Tibial nerve (tissue), 3 donors: ENCODE measurements at regions not wholly inside any gene's neighbourhood (a gene's known extent, or its start where the extent isn't known, plus 50 kb on each side); places are given as distances from the start of the nearest gene placed in this dataset.

Experiments
- CTCF ChIP-seq, 5 experiments: fragments of 200-600 bp in 3 of 5; fragments of 450-650 bp in 2 of 5; sonication (generic) in 3 of 5; IDR thresholded peaks; one replicate each; pipeline ENCODE4 v1.5.1; 2016 to 2019; ENCODE audit warnings: antibody characterized with exemption in 5 of 5, mild to moderate bottlenecking in 3 of 5, moderate library complexity in 2 of 5
- POLR2A ChIP-seq, 2 donors: fragments of 450-650 bp; IDR thresholded peaks; one replicate each; pipeline ENCODE4 v1.6.1; 2017; ENCODE audit warnings: antibody characterized with exemption in 2 of 2, mild to moderate bottlenecking in 2 of 2, moderate library complexity in 2 of 2

- no peak for TF ChIP-seq CTCF (IDR thresholded peaks at IDR 0.05)
- TF ChIP-seq POLR2A (IDR thresholded peaks at IDR 0.05) = no peak
Observed at GRCh38 chr12:89883630-89884389, 175.2 kb upstream of the ATP2B1 start.
